ENCODE measurements at regions not wholly inside any gene's neighbourhood (a gene's known extent, or its start where the extent isn't known, plus 50 kb on each side); places are given as distances from the start of the nearest gene placed in this dataset.

GRCh38 chr11:80420374-80420773 lies 979.5 kb upstream of the TENM4 start:
- DNase-seq (ENCODE audit: low spot score): no peak

- DNase-seq (ENCODE audit: low spot score): no peak
These were observed 976.9 kb upstream of the TENM4 start for GRCh38 chr11:80417681-80418080.

- DNase-seq (ENCODE audit: low spot score): no peak
These were observed 974.8 kb upstream of the TENM4 start for GRCh38 chr11:80415580-80415979.

GRCh38 chr11:80414181-80415165 lies 973.6 kb upstream of the TENM4 start:
- DNase-seq (ENCODE audit: low spot score): no peak

- DNase-seq (ENCODE audit: low spot score): no peak
These were observed 971.8 kb upstream of the TENM4 start for GRCh38 chr11:80412604-80413003.

GRCh38 chr11:80393210-80393609 lies 952.4 kb upstream of the TENM4 start:
- no peak for DNase-seq (ENCODE audit: low spot score)

- DNase-seq (ENCODE audit: low spot score): no peak
These were observed 949.7 kb upstream of the TENM4 start for GRCh38 chr11:80390505-80390904.

GRCh38 chr11:80388536-80388935 lies 947.7 kb upstream of the TENM4 start:
- DNase-seq (ENCODE audit: low spot score): no peak

- DNase-seq (ENCODE audit: low spot score): no peak
These were observed 947.3 kb upstream of the TENM4 start for GRCh38 chr11:80388130-80388529.

GRCh38 chr11:80383655-80384054 lies 942.8 kb upstream of the TENM4 start:
- DNase-seq (ENCODE audit: low spot score): no peak

- no peak for DNase-seq (ENCODE audit: low spot score)
These were observed 938.9 kb upstream of the TENM4 start for GRCh38 chr11:80379620-80380278.

GRCh38 chr11:80371931-80372330 lies 931.1 kb upstream of the TENM4 start:
- no peak for DNase-seq (ENCODE audit: low spot score)

GRCh38 chr11:80365980-80366379 lies 925.1 kb upstream of the TENM4 start:
- DNase-seq (ENCODE audit: low spot score): no peak

- no peak for DNase-seq (ENCODE audit: low spot score)
These were observed 924.4 kb upstream of the TENM4 start for GRCh38 chr11:80365076-80365725.

GRCh38 chr11:80362563-80363340 lies 921.9 kb upstream of the TENM4 start:
- DNase-seq (ENCODE audit: low spot score): no peak

GRCh38 chr11:80355251-80355650 lies 914.4 kb upstream of the TENM4 start:
- no peak for DNase-seq (ENCODE audit: low spot score)

GRCh38 chr11:80350541-80350940 lies 909.7 kb upstream of the TENM4 start:
- DNase-seq (ENCODE audit: low spot score): no peak

GRCh38 chr11:80349997-80350396 lies 909.2 kb upstream of the TENM4 start:
- no peak for DNase-seq (ENCODE audit: low spot score)

- DNase-seq (ENCODE audit: low spot score): no peak
These were observed 905.7 kb upstream of the TENM4 start for GRCh38 chr11:80346353-80347059.

- DNase-seq (ENCODE audit: low spot score): no peak
These were observed 902.6 kb upstream of the TENM4 start for GRCh38 chr11:80343436-80343835.

- DNase-seq (ENCODE audit: low spot score): no peak
These were observed 897.4 kb upstream of the TENM4 start for GRCh38 chr11:80338231-80338630.
